ENCODE measurements at regions not wholly inside any gene's neighbourhood (a gene's known extent, or its start where the extent isn't known, plus 50 kb on each side); places are given as distances from the start of the nearest gene placed in this dataset.
"Not testable (repeated sequence)": the region's sequence is repeated elsewhere in the genome, so short reads cannot be mapped to it uniquely, and the experiment has no call there.

DNA sequence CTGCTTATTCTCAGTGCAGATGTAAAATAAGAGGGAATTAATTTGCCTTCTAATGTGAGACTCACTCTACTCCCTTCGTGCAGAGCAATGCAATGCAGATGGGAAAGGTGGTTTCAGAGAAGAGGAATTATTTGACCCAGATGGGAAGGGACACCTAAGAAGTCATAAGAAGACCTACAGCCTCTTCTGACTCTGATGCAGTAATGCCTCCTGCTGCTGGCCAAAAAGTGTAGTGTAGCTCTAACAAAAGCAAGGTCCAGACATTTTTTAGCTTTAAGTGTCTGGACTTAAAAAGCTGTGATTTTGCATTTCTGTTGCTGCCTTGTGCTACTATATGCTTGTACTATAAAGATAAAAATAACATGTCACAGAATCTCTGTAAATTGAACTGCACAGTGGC is 501.4 kb downstream of the TTLL7 start:
- no peaks in the 10 kb centered on the region for H3K36me3 ChIP-seq (ENCODE audit: control insufficient read depth, insufficient read depth, low read length)
- no peak overlapping the region for H3K4me3 ChIP-seq (ENCODE audit: extremely low read depth, insufficient read depth, low read length, poor library complexity, severe bottlenecking)
- no peaks in the 10 kb centered on the region for H3K9me3 ChIP-seq (ENCODE audit: control insufficient read depth, low read length)
- no peaks in the 10 kb centered on the region for H3K4me1 ChIP-seq (ENCODE audit: control insufficient read depth, insufficient read depth, low read length, poor library complexity, severe bottlenecking)
- WGBS, 2 experiments (ENCODE audit: insufficient coverage in 2 of 2): 33 to 83% methylated on average over 1 of the region's 1 CpG
- H3K27ac ChIP-seq (ENCODE audit: low read depth, low read length, severe bottlenecking): no peak overlapping the region

GRCh38 chr1:83495560-83495959 is 503.4 kb downstream of the TTLL7 start:
- no peaks in the 10 kb centered on the region for H3K9me3 ChIP-seq (ENCODE audit: control insufficient read depth, low read length)
- no peak overlapping the region for H3K27ac ChIP-seq (ENCODE audit: low read depth, low read length, severe bottlenecking)
- 88 to 89% methylated on average over 4 to 6 of the region's 9 CpGs for WGBS, 2 experiments (ENCODE audit: insufficient coverage in 2 of 2)
- no peaks in the 10 kb centered on the region for H3K36me3 ChIP-seq (ENCODE audit: control insufficient read depth, insufficient read depth, low read length)
- no peaks in the 10 kb centered on the region for H3K4me1 ChIP-seq (ENCODE audit: control insufficient read depth, insufficient read depth, low read length, poor library complexity, severe bottlenecking)
- H3K4me3 ChIP-seq (ENCODE audit: extremely low read depth, insufficient read depth, low read length, poor library complexity, severe bottlenecking): no peak overlapping the region

- H3K27ac ChIP-seq (ENCODE audit: low read depth, low read length, severe bottlenecking): no peak overlapping the region
- no peak overlapping the region for H3K4me3 ChIP-seq (ENCODE audit: extremely low read depth, insufficient read depth, low read length, poor library complexity, severe bottlenecking)
- no peaks in the 10 kb centered on the region for H3K36me3 ChIP-seq (ENCODE audit: control insufficient read depth, insufficient read depth, low read length)
- no CpG with 5 or more reads among the region's 2 CpGs for WGBS, 2 experiments (ENCODE audit: insufficient coverage in 2 of 2)
- H3K9me3 ChIP-seq (ENCODE audit: control insufficient read depth, low read length): no peaks in the 10 kb centered on the region
- no peaks in the 10 kb centered on the region for H3K4me1 ChIP-seq (ENCODE audit: control insufficient read depth, insufficient read depth, low read length, poor library complexity, severe bottlenecking)
Measured at GRCh38 chr1:83493633-83494032, 505.3 kb downstream of the TTLL7 start.

- Histone ChIP-seq H3K9me3 (ENCODE audit: control insufficient read depth, low read length) (no peaks in the 10 kb centered on the region), H3K4me1 (ENCODE audit: control insufficient read depth, insufficient read depth, low read length, poor library complexity, severe bottlenecking) (no peaks in the 10 kb centered on the region), H3K27ac (ENCODE audit: low read depth, low read length, severe bottlenecking) (no peak overlapping the region), H3K4me3 (ENCODE audit: extremely low read depth, insufficient read depth, low read length, poor library complexity, severe bottlenecking) (no peak overlapping the region), H3K36me3 (ENCODE audit: control insufficient read depth, insufficient read depth, low read length) (no peaks in the 10 kb centered on the region)
- WGBS, 2 experiments (ENCODE audit: insufficient coverage in 2 of 2): 89 to 92% methylated on average over 1 of the region's 2 CpGs
Measured at GRCh38 chr1:83491930-83492329, 507.0 kb downstream of the TTLL7 start.

GRCh38 chr1:83490988-83491387 is 507.9 kb downstream of the TTLL7 start:
- H3K27ac ChIP-seq (ENCODE audit: low read depth, low read length, severe bottlenecking): no peak overlapping the region
- no peaks in the 10 kb centered on the region for H3K4me1 ChIP-seq (ENCODE audit: control insufficient read depth, insufficient read depth, low read length, poor library complexity, severe bottlenecking)
- H3K36me3 ChIP-seq (ENCODE audit: control insufficient read depth, insufficient read depth, low read length): no peaks in the 10 kb centered on the region
- no peaks in the 10 kb centered on the region for H3K9me3 ChIP-seq (ENCODE audit: control insufficient read depth, low read length)
- H3K4me3 ChIP-seq (ENCODE audit: extremely low read depth, insufficient read depth, low read length, poor library complexity, severe bottlenecking): no peak overlapping the region

DNA sequence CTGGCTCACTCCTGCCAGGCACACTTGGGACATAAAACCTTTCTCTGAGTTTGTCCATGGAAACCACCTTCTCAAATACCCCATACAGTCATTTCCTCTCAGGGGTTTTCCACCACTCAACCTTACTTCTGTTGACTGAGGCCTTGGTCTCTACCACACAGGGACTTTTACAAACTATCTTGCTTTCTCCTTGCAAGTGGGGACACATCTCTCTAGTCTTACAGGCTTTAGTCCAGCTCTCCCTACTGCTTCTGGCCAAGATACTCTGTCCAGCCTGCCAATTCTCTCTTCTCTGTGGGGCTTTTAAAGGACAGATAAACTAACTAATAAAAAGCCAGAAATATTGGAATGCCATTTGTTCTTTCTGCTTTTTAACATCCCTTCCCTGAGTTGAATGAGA is 510.8 kb downstream of the TTLL7 start:
- not testable (repeated sequence) for H3K36me3 ChIP-seq (ENCODE audit: control insufficient read depth, insufficient read depth, low read length); H3K27ac ChIP-seq (ENCODE audit: low read depth, low read length, severe bottlenecking); H3K4me1 ChIP-seq (ENCODE audit: control insufficient read depth, insufficient read depth, low read length, poor library complexity, severe bottlenecking); H3K4me3 ChIP-seq (ENCODE audit: extremely low read depth, insufficient read depth, low read length, poor library complexity, severe bottlenecking); H3K9me3 ChIP-seq (ENCODE audit: control insufficient read depth, low read length)

DNA sequence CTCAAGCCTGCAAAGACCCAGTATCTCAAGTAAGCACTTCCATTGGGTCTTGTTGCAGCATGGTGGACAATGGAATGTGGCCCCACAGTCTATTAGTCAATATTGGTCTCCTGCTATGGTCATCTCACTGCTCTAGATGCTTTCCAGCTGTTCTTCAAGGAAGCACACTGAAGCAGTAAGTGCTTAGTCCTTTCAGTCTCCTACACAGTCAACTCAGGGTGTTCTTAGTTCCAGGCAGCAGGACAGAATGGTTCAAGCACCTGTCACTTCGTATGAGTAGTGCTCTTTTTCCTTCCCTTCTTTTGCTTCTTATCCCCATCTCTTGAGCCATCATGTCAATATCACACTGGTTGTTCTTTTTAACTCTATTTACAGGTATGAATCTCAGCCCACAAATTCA is 511.5 kb downstream of the TTLL7 start:
- 80 to 100% methylated on average over 1 of the region's 1 CpG for WGBS, 2 experiments (ENCODE audit: insufficient coverage in 2 of 2)
- not testable (repeated sequence) for H3K4me3 ChIP-seq (ENCODE audit: extremely low read depth, insufficient read depth, low read length, poor library complexity, severe bottlenecking); H3K36me3 ChIP-seq (ENCODE audit: control insufficient read depth, insufficient read depth, low read length)

DNA sequence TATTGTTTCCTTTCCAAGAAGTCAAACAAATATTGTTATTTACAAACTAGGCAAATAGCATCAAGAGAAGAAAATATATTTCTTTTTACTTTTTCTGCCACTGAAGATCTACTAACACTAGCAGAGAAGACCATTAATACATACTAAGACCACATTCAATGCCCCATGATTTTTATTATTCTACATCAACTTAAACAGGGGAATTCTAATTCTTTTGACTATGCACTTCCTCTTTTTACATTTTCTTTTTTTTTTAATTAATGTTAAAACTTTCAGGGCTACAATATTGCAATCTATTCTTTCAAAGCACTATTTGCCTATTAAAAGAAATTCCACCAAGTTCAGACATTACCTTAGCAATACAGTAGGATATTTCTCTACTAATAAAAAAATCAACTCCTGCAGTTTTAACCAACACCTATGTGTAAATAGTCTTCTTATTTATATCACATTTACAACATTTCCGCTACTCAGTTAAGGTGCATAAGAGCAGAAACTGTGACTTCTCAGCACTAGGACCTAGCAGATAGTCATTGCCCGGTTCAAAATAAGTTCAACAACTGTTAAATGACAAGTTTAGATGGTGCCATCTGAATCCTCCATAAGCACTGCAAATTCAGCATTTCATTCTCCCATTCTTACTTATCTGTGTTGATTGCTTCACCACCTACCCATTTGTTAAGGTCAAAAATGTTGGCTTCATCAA is 513.5 kb downstream of the TTLL7 start:
- WGBS, 2 experiments (ENCODE audit: insufficient coverage in 2 of 2): 100% methylated on average over 1 of the region's 2 CpGs; no CpG with 5 or more reads in 1 of the 2 experiments
- not testable (repeated sequence) for H3K4me1 ChIP-seq (ENCODE audit: control insufficient read depth, insufficient read depth, low read length, poor library complexity, severe bottlenecking); H3K27ac ChIP-seq (ENCODE audit: low read depth, low read length, severe bottlenecking); H3K9me3 ChIP-seq (ENCODE audit: control insufficient read depth, low read length); H3K4me3 ChIP-seq (ENCODE audit: extremely low read depth, insufficient read depth, low read length, poor library complexity, severe bottlenecking); H3K36me3 ChIP-seq (ENCODE audit: control insufficient read depth, insufficient read depth, low read length)

More for the DNA sequence above, 511.5 kb downstream of the TTLL7 start:
- not testable (repeated sequence) for H3K9me3 ChIP-seq (ENCODE audit: control insufficient read depth, low read length); H3K27ac ChIP-seq (ENCODE audit: low read depth, low read length, severe bottlenecking); H3K4me1 ChIP-seq (ENCODE audit: control insufficient read depth, insufficient read depth, low read length, poor library complexity, severe bottlenecking)

GRCh38 chr1:83481284-83481683 is 517.6 kb downstream of the TTLL7 start:
- not testable (repeated sequence) for H3K4me1 ChIP-seq (ENCODE audit: control insufficient read depth, insufficient read depth, low read length, poor library complexity, severe bottlenecking); H3K27ac ChIP-seq (ENCODE audit: low read depth, low read length, severe bottlenecking); H3K9me3 ChIP-seq (ENCODE audit: control insufficient read depth, low read length); H3K4me3 ChIP-seq (ENCODE audit: extremely low read depth, insufficient read depth, low read length, poor library complexity, severe bottlenecking); H3K36me3 ChIP-seq (ENCODE audit: control insufficient read depth, insufficient read depth, low read length)
- WGBS, 2 experiments (ENCODE audit: insufficient coverage in 2 of 2): 75% methylated on average over 1 of the region's 4 CpGs; no CpG with 5 or more reads in 1 of the 2 experiments

DNA sequence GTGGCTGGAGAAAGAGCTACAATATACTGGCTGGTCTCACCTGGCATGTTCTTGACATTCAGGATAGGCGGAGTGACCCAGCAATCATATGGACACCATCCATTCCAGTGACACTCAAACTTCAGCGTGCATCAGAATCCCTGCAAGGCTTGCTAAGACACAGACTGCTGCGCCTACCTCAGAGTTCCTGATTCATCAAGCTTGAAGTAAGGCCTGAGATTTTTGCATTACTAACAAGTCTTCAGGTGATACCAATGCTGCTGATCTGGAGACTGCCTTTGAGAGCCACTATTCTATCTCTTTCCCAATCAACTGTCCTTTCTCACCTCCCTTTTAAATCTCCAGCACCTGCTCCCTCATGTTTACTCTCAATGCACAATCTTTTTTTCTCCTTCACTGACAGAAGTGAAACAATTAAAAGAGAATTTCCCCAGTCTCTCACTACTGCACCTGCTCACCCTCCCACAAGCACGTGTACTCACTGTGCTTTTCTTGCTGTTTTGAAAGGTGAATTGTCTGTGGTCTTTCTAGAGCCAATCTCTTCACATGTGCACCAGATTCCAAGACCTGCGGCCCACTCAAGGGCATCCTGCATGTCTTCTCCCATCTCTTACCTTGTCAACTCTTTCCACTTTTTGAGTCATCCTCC is 519.2 kb downstream of the TTLL7 start:
- 90 to 100% methylated on average over 1 to 3 of the region's 5 CpGs for WGBS, 2 experiments (ENCODE audit: insufficient coverage in 2 of 2)
- H3K27ac ChIP-seq (ENCODE audit: low read depth, low read length, severe bottlenecking); H3K9me3 ChIP-seq (ENCODE audit: control insufficient read depth, low read length); H3K36me3 ChIP-seq (ENCODE audit: control insufficient read depth, insufficient read depth, low read length); H3K4me1 ChIP-seq (ENCODE audit: control insufficient read depth, insufficient read depth, low read length, poor library complexity, severe bottlenecking); H3K4me3 ChIP-seq (ENCODE audit: extremely low read depth, insufficient read depth, low read length, poor library complexity, severe bottlenecking): not testable (repeated sequence)

GRCh38 chr1:83478127-83478526 is 520.8 kb downstream of the TTLL7 start:
- H3K27ac ChIP-seq (ENCODE audit: low read depth, low read length, severe bottlenecking); H3K4me1 ChIP-seq (ENCODE audit: control insufficient read depth, insufficient read depth, low read length, poor library complexity, severe bottlenecking); H3K36me3 ChIP-seq (ENCODE audit: control insufficient read depth, insufficient read depth, low read length); H3K4me3 ChIP-seq (ENCODE audit: extremely low read depth, insufficient read depth, low read length, poor library complexity, severe bottlenecking); H3K9me3 ChIP-seq (ENCODE audit: control insufficient read depth, low read length): not testable (repeated sequence)
- no CpG with 5 or more reads among the region's 3 CpGs for whole genome bisulfite sequencing, 2 experiments (ENCODE audit: insufficient coverage in 2 of 2)

Data from mesodermal cell (in vitro differentiated cells).